Body of pancreas (tissue), 4 donors: ENCODE measurements at regions not wholly inside any gene's neighbourhood (a gene's known extent, or its start where the extent isn't known, plus 50 kb on each side); places are given as distances from the start of the nearest gene placed in this dataset.

Source experiments
- POLR2A ChIP-seq, 3 donors: fragments of 450-650 bp; IDR thresholded peaks; one replicate each; pipeline ENCODE4 v1.6.1; 2016; ENCODE audit warnings: antibody characterized with exemption in 3 of 3, mild to moderate bottlenecking in 2 of 3
- TF ChIP-seq, protein P1 (sequence below), 7 experiments: fragments of 450-650 bp in 4 of 7; fragments of 200-600 bp in 3 of 7; sonication (generic) in 3 of 7; IDR thresholded peaks; one replicate each; pipeline ENCODE4 v1.5.1; 2016 to 2019; ENCODE audit warnings: antibody characterized with exemption in 7 of 7

DNA sequence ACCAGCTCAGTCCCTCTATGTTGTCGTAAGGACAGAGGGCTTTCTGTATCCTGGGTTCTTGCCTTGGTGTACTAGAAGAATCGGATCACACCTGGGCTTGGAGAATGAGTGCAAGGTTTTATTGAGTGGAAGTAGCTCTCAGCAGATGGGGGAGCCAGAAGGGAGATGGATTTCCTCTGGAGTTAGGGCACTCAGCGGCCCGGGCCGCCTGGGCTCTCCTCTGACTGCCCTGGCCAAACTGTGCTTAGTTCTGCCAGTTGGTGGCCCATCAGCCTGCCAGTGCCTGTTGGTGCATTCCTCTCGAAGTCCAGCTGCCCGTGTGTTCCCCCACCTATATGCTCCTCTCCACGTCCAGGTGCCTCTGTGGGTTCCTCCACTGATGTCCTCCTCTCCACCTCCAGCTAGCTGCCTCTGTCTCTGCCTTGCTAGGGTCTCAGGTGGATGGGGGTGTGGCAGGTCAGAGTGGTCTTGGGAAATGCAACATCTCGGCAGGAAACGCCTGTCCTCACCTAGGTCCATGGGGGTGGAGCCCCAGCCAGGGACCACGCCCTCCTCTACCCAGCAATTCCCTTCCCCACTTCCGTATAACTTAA lies 148.6 kb downstream of the PPP1R3A start:
- TF ChIP-seq, protein P1, sequence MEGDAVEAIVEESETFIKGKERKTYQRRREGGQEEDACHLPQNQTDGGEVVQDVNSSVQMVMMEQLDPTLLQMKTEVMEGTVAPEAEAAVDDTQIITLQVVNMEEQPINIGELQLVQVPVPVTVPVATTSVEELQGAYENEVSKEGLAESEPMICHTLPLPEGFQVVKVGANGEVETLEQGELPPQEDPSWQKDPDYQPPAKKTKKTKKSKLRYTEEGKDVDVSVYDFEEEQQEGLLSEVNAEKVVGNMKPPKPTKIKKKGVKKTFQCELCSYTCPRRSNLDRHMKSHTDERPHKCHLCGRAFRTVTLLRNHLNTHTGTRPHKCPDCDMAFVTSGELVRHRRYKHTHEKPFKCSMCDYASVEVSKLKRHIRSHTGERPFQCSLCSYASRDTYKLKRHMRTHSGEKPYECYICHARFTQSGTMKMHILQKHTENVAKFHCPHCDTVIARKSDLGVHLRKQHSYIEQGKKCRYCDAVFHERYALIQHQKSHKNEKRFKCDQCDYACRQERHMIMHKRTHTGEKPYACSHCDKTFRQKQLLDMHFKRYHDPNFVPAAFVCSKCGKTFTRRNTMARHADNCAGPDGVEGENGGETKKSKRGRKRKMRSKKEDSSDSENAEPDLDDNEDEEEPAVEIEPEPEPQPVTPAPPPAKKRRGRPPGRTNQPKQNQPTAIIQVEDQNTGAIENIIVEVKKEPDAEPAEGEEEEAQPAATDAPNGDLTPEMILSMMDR (IDR thresholded peaks at IDR 0.05) = no peak
- no peak for TF ChIP-seq POLR2A (IDR thresholded peaks at IDR 0.05)
